CD4-positive, alpha-beta T cell (primary cell): ENCODE measurements at regions not wholly inside any gene's neighbourhood (a gene's known extent, or its start where the extent isn't known, plus 50 kb on each side); places are given as distances from the start of the nearest gene placed in this dataset.

Source experiments
- ATAC-seq: fragments of 200-7000 bp; cut with Tn5 transposase; one replicate; pipeline ENCODE4 v1.10.0; 2022; ENCODE audit warnings: mild to moderate bottlenecking; ENCODE audit not compliant: poor library complexity
- CTCF ChIA-PET: fragments of 350-600 bp; sonication (Branson Sonifier 250); formaldehyde crosslinking; loops from one replicate; lab custom pipeline; 2021; ENCODE audit warnings: antibody characterized with exemption, inconsistent platforms; lab: Charles Lee
- POLR2A ChIA-PET: fragments of 350-600 bp; sonication (Branson Sonifier 250); formaldehyde crosslinking; loops from one replicate; lab custom pipeline; 2021; ENCODE audit warnings: antibody characterized with exemption, inconsistent platforms; lab: Charles Lee
- DNase-seq, 14 experiments: peaks; one replicate each; pipeline ENCODE4 v3.0.0-alpha.2; 2013 to 2020; ENCODE audit warnings: mixed read lengths in 2 of 14
- H3K27ac ChIP-seq, 2 donors: one replicate each; pipeline versions ENCODE4 v1.5.1 to v1.7.0; 2013; ENCODE audit warnings: low read length in 2 of 2, low read depth in 1 of 2, mild to moderate bottlenecking in 1 of 2
- H3K27me3 ChIP-seq, 2 experiments: 1 replicate in 1 of 2; 2 replicates in 1 of 2; pipeline versions ENCODE4 v1.6.1 to v1.7.0; 2013; ENCODE audit warnings: low read length in 2 of 2, control low read depth in 1 of 2, mild to moderate bottlenecking in 1 of 2, moderate library complexity in 1 of 2; ENCODE audit not compliant: insufficient read depth in 2 of 2, control insufficient read depth in 1 of 2
- H3K36me3 ChIP-seq: one replicate; pipeline ENCODE4 v1.6.1; 2013; ENCODE audit warnings: low read length, control low read depth; ENCODE audit not compliant: insufficient read depth
- H3K4me1 ChIP-seq: one replicate; pipeline ENCODE4 v1.6.1; 2013; ENCODE audit warnings: low read length, control low read depth; ENCODE audit not compliant: insufficient read depth
- H3K4me3 ChIP-seq: one replicate; pipeline ENCODE4 v1.5.1; 2013; ENCODE audit warnings: mild to moderate bottlenecking, low read length, moderate library complexity
- H3K9me3 ChIP-seq, 2 experiments: 1 replicate in 1 of 2; 2 replicates in 1 of 2; pipeline versions ENCODE4 v1.6.1 to v1.7.0; 2013; ENCODE audit warnings: low read length in 2 of 2, mild to moderate bottlenecking in 2 of 2, control low read depth in 1 of 2, moderate library complexity in 1 of 2; ENCODE audit not compliant: control insufficient read depth in 1 of 2, insufficient read depth in 1 of 2
- H3K27ac Mint-ChIP-seq: one replicate; pipeline ENCODE4 v1.8.0; 2020; ENCODE audit warnings: mixed read lengths
- H3K27me3 Mint-ChIP-seq: one replicate; pipeline ENCODE4 v1.8.0; 2021; ENCODE audit warnings: mixed read lengths
- H3K36me3 Mint-ChIP-seq: one replicate; pipeline ENCODE4 v1.8.0; 2021; ENCODE audit warnings: low read depth, mixed read lengths
- H3K4me1 Mint-ChIP-seq: one replicate; pipeline ENCODE4 v1.8.0; 2021; ENCODE audit warnings: low read depth, mixed read lengths
- H3K4me3 Mint-ChIP-seq: one replicate; pipeline ENCODE4 v1.8.0; 2020; ENCODE audit warnings: mild to moderate bottlenecking, mixed read lengths
- H3K9me3 Mint-ChIP-seq: one replicate; pipeline ENCODE4 v1.8.0; 2020; ENCODE audit warnings: mixed read lengths
- CTCF ChIP-seq: fragments of 200-600 bp; IDR thresholded peaks from one replicate; pipeline ENCODE4 v1.8.0; 2022; ENCODE audit warnings: antibody characterized with exemption, mild to moderate bottlenecking
- intact Hi-C, 2 experiments: fragments of 100-400 bp; cut with DNase I in 1 of 2; cut with micrococcal nuclease in 1 of 2; formaldehyde crosslinking; loops; one replicate each; pipeline versions ENCODE4 v1.15.1 to v1.9.0; 2023 to 2025; cut with DNase I, micrococcal nuclease

GRCh38 chr18:6465281-6465680 is 50.6 kb upstream of the L3MBTL4 start:
- no peaks in the 10 kb centered on the region for H3K27me3 Mint-ChIP-seq
- H3K36me3 Mint-ChIP-seq = no peaks in the 10 kb centered on the region
- no peak for ATAC-seq
- no peak for DNase-seq
- intact Hi-C loops = no loop called here
- Histone ChIP-seq H3K36me3 (no peaks in the 10 kb centered on the region), H3K4me3 (no peak overlapping the region), H3K27me3 (no peaks in the 10 kb centered on the region), H3K27ac (no peak overlapping the region), H3K4me1 (no peaks in the 10 kb centered on the region), H3K9me3 (peaks cover 2 to 7% of the 10 kb centered on the region in 2 experiments)
- no peak overlapping the region for H3K4me3 Mint-ChIP-seq
- POLR2A ChIA-PET = no interaction called here
- CTCF ChIA-PET = no interaction called here
- peaks cover 12% of the 10 kb centered on the region for H3K9me3 Mint-ChIP-seq
- H3K27ac Mint-ChIP-seq = no peak overlapping the region
- H3K4me1 Mint-ChIP-seq = no peaks in the 10 kb centered on the region
- no peak for TF ChIP-seq CTCF

- H3K36me3 ChIP-seq = no peaks in the 10 kb centered on the region
- Mint-ChIP-seq H3K27me3 (no peaks in the 10 kb centered on the region), H3K36me3 (no peaks in the 10 kb centered on the region), H3K4me3 (no peak overlapping the region), H3K9me3 (peaks cover 7% of the 10 kb centered on the region), H3K4me1 (no peaks in the 10 kb centered on the region), H3K27ac (no peak overlapping the region)
- no peak overlapping the region for H3K4me3 ChIP-seq
- H3K4me1 ChIP-seq = no peaks in the 10 kb centered on the region
- no peak overlapping the region for H3K27ac ChIP-seq
- no peaks in the 10 kb centered on the region for H3K27me3 ChIP-seq
- POLR2A ChIA-PET = no interaction called here
- DNase-seq = no peak
- peaks cover 0 to 6% of the 10 kb centered on the region in 2 experiments for H3K9me3 ChIP-seq
- ATAC-seq = no peak
- no peak for TF ChIP-seq CTCF
- CTCF ChIA-PET = no interaction called here
- intact Hi-C loops = no loop called here
Observed at GRCh38 chr18:6476190-6476589, 61.5 kb upstream of the L3MBTL4 start.

GRCh38 chr18:6476880-6477279 is 62.2 kb upstream of the L3MBTL4 start:
- H3K4me3 ChIP-seq = no peak overlapping the region
- TF ChIP-seq CTCF = no peak
- peaks cover 0 to 6% of the 10 kb centered on the region in 2 experiments for H3K9me3 ChIP-seq
- no peak for ATAC-seq
- intact Hi-C loops = no loop called here
- no peaks in the 10 kb centered on the region for H3K36me3 Mint-ChIP-seq
- DNase-seq = no peak
- H3K27me3 Mint-ChIP-seq = no peaks in the 10 kb centered on the region
- H3K36me3 ChIP-seq = no peaks in the 10 kb centered on the region
- no peaks in the 10 kb centered on the region for H3K27me3 ChIP-seq
- no peak overlapping the region for H3K27ac Mint-ChIP-seq
- H3K27ac ChIP-seq = no peak overlapping the region
- no peaks in the 10 kb centered on the region for H3K4me1 Mint-ChIP-seq
- CTCF ChIA-PET = no interaction called here
- H3K9me3 Mint-ChIP-seq = peaks cover under 1% of the 10 kb centered on the region
- H3K4me3 Mint-ChIP-seq = no peak overlapping the region
- POLR2A ChIA-PET = no interaction called here
- H3K4me1 ChIP-seq = no peaks in the 10 kb centered on the region
